22Rv1 (cell line): ENCODE measurements at regions not wholly inside any gene's neighbourhood (a gene's known extent, or its start where the extent isn't known, plus 50 kb on each side); places are given as distances from the start of the nearest gene placed in this dataset.

Experiments used
- H3K27ac ChIP-seq: fragments of 450-650 bp; 2 replicates; pipeline ENCODE4 v1.5.1; 2017
- ZFX ChIP-seq: fragments of 450-650 bp; IDR thresholded peaks from 2 replicates; pipeline ENCODE4 v1.6.1; 2017; ENCODE audit warnings: antibody characterized with exemption, borderline replicate concordance
- TF ChIP-seq, protein P1 (sequence below): fragments of 450-650 bp; IDR thresholded peaks from 2 replicates; pipeline ENCODE4 v1.5.1; 2017; ENCODE audit warnings: mild to moderate bottlenecking

GRCh38 chrX:150255441-150256296 lies 107.4 kb upstream of the MAMLD1 start:
- no peak overlapping the region for H3K27ac ChIP-seq
- TF ChIP-seq, protein P1, sequence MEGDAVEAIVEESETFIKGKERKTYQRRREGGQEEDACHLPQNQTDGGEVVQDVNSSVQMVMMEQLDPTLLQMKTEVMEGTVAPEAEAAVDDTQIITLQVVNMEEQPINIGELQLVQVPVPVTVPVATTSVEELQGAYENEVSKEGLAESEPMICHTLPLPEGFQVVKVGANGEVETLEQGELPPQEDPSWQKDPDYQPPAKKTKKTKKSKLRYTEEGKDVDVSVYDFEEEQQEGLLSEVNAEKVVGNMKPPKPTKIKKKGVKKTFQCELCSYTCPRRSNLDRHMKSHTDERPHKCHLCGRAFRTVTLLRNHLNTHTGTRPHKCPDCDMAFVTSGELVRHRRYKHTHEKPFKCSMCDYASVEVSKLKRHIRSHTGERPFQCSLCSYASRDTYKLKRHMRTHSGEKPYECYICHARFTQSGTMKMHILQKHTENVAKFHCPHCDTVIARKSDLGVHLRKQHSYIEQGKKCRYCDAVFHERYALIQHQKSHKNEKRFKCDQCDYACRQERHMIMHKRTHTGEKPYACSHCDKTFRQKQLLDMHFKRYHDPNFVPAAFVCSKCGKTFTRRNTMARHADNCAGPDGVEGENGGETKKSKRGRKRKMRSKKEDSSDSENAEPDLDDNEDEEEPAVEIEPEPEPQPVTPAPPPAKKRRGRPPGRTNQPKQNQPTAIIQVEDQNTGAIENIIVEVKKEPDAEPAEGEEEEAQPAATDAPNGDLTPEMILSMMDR = no peak

GRCh38 chrX:150256297-150256650 lies 106.8 kb upstream of the MAMLD1 start:
- TF ChIP-seq, protein P1 = no peak
- no peak for TF ChIP-seq ZFX
- H3K27ac ChIP-seq = no peak overlapping the region

DNA sequence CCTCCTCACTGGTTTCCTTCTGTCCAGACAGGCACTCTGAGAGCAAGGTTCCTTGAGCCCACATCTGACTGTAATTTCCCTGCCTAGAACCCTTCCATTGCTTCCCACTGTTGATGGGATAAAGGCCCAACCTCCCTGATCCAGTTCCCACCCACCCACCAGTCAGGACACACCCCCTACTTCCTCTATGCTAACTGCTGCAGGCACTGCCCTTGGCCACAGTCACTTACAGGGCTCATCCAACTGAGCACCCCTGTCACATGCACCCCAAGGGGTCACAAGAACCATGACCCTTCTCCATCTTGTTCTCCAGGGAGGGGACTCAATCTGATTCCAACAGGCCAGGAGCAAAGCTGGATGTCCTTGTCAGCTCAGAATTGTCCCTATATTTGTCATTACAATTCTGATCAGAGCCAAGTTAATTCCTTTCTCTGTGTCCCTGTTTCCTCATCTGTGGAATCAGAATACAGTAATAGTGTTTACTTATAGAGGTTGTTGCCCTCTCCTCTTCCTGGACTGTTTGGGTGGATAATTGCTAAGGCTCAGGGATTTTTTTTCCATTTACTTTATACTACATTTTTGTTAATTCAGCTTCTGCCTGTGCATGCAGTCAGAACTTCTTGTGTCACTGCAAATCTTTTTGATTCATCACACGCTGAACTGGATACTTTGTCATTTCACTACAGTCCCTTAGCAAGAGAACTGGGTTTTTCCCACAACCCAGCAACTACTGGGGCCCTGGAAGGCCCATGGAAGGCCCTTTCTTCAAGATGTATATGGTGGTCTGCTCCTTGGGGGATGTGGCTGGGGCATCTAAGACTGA lies 105.6 kb upstream of the MAMLD1 start:
- TF ChIP-seq, protein P1 = no peak
- no peak for TF ChIP-seq ZFX

DNA sequence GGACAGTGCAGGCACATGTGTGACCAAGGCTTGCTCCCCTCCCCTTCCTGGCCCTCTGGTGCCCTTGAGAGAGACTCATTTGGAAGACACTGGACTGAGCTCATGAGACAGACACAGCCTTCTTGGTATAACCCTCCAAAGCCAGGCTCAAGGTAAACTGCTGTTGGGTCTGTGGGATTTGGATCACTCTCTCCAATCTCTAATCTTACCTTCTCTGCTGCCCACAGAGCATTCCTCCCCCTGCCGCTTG lies 105.0 kb upstream of the MAMLD1 start:
- TF ChIP-seq ZFX = no peak
- TF ChIP-seq, protein P1 = no peak
- H3K27ac ChIP-seq = no peak overlapping the region

More for the DNA sequence above, 105.6 kb upstream of the MAMLD1 start:
- no peak overlapping the region for H3K27ac ChIP-seq

GRCh38 chrX:150258463-150259430 lies 104.4 kb upstream of the MAMLD1 start:
- H3K27ac ChIP-seq = no peak overlapping the region
- no peak for TF ChIP-seq ZFX
- TF ChIP-seq, protein P1 = no peak

GRCh38 chrX:150262456-150262855 lies 100.7 kb upstream of the MAMLD1 start:
- no peak overlapping the region for H3K27ac ChIP-seq
- TF ChIP-seq, protein P1 = no peak
- no peak for TF ChIP-seq ZFX
